B cell (primary cell): ENCODE measurements at regions not wholly inside any gene's neighbourhood (a gene's known extent, or its start where the extent isn't known, plus 50 kb on each side); places are given as distances from the start of the nearest gene placed in this dataset.

Experiments
- ATAC-seq: fragments of 200-7000 bp; cut with Tn5 transposase; one replicate; pipeline ENCODE4 v1.10.0; 2021; ENCODE audit warnings: low read depth, mild to moderate bottlenecking, moderate number of reproducible peaks, moderate library complexity
- CTCF ChIA-PET: fragments of 350-600 bp; sonication (Branson Sonifier 250); formaldehyde crosslinking; loops from one replicate; lab custom pipeline; 2021; ENCODE audit warnings: antibody characterized with exemption, inconsistent platforms; lab: Charles Lee
- POLR2A ChIA-PET: fragments of 350-600 bp; sonication (Branson Sonifier 250); formaldehyde crosslinking; loops from one replicate; lab custom pipeline; 2021; ENCODE audit warnings: antibody characterized with exemption; lab: Charles Lee
- DNase-seq: peaks from one replicate; pipeline ENCODE4 v3.0.0; 2013
- H2AFZ ChIP-seq: 2 replicates; pipeline ENCODE4 v1.6.1; 2012; ENCODE audit warnings: mild to moderate bottlenecking, low read depth, low read length; ENCODE audit not compliant: insufficient read depth, poor library complexity, severe bottlenecking
- H3K27ac ChIP-seq, 2 donors: 1 replicate in 1 of 2; 2 replicates in 1 of 2; pipeline ENCODE4 v1.5.1; 2012 to 2013; ENCODE audit warnings: low read length in 2 of 2, mild to moderate bottlenecking in 2 of 2, moderate library complexity in 1 of 2
- H3K27me3 ChIP-seq, 4 experiments: fragments of 200-600 bp in 1 of 4; sonication (generic) in 1 of 4; replicated peaks in 1 of 4; 1 replicate in 2 of 4; 2 replicates in 2 of 4; pipeline versions ENCODE4 v1.6.1 to v1.7.0; 2013 to 2016; ENCODE audit warnings: low read length in 3 of 4, mild to moderate bottlenecking in 2 of 4, mixed read lengths in 1 of 4, moderate library complexity in 1 of 4; ENCODE audit not compliant: insufficient read depth in 4 of 4, control insufficient read depth in 3 of 4; ENCODE audit errors: control extremely low read depth in 1 of 4
- H3K36me3 ChIP-seq, 2 experiments: replicated peaks in 1 of 2; 1 replicate in 1 of 2; 2 replicates in 1 of 2; pipeline versions ENCODE4 v1.6.1 to v1.7.1; 2013; ENCODE audit warnings: low read length in 1 of 2; ENCODE audit not compliant: insufficient read depth in 2 of 2, control insufficient read depth in 1 of 2; ENCODE audit errors: control extremely low read depth in 1 of 2, extremely low read depth in 1 of 2
- H3K4me1 ChIP-seq, 2 donors: fragments of 200-600 bp in 1 of 2; sonication (generic) in 1 of 2; 1 replicate in 1 of 2; 2 replicates in 1 of 2; pipeline versions ENCODE4 v1.5.1 to v1.6.1; 2013 to 2017; ENCODE audit warnings: low read length in 2 of 2; ENCODE audit not compliant: control insufficient read depth in 2 of 2, insufficient read depth in 2 of 2
- H3K4me2 ChIP-seq: replicated peaks from 2 replicates; pipeline ENCODE3; 2012; ENCODE audit warnings: mild to moderate bottlenecking, low read depth, low read length; ENCODE audit not compliant: poor library complexity, severe bottlenecking
- H3K4me3 ChIP-seq, 5 experiments: fragments of 200-600 bp in 1 of 5; sonication (generic) in 1 of 5; 1 replicate in 3 of 5; 2 replicates in 2 of 5; pipeline versions ENCODE4 v1.5.1 to v1.7.0; 2011 to 2016; ENCODE audit warnings: low read length in 4 of 5, mild to moderate bottlenecking in 4 of 5, low read depth in 2 of 5, control low read depth in 1 of 5, moderate library complexity in 1 of 5; ENCODE audit not compliant: insufficient read depth in 1 of 5; ENCODE audit errors: control extremely low read depth in 1 of 5, extremely low read depth in 1 of 5
- H3K79me2 ChIP-seq: fragments of 200-600 bp; sonication (generic); one replicate; pipeline ENCODE4 v1.6.0; 2016; ENCODE audit warnings: low read length; ENCODE audit not compliant: control insufficient read depth, insufficient read depth
- H3K9ac ChIP-seq: fragments of 200-600 bp; sonication (generic); 2 replicates; pipeline ENCODE4 v1.6.1; 2017; ENCODE audit warnings: mild to moderate bottlenecking, low read length, moderate library complexity
- H3K9me3 ChIP-seq, 3 donors: one replicate each; pipeline versions ENCODE4 v1.6.1 to v1.7.1; 2013; ENCODE audit warnings: low read length in 2 of 3; ENCODE audit not compliant: control insufficient read depth in 2 of 3, insufficient read depth in 1 of 3; ENCODE audit errors: control extremely low read depth in 1 of 3
- H4K20me1 ChIP-seq: 2 replicates; pipeline ENCODE4 v1.6.0; 2012; ENCODE audit warnings: mild to moderate bottlenecking, low read length; ENCODE audit not compliant: insufficient read depth, control insufficient read depth, poor library complexity, severe bottlenecking
- H3K27ac Mint-ChIP-seq: one replicate; pipeline ENCODE4 v1.8.0; 2021; ENCODE audit warnings: mixed read lengths
- H3K27me3 Mint-ChIP-seq: one replicate; pipeline ENCODE4 v1.8.0; 2021; ENCODE audit warnings: mixed read lengths
- H3K4me1 Mint-ChIP-seq: one replicate; pipeline ENCODE4 v1.8.0; 2021; ENCODE audit warnings: mixed read lengths
- H3K4me3 Mint-ChIP-seq: one replicate; pipeline ENCODE4 v1.8.0; 2021; ENCODE audit warnings: mixed read lengths
- H3K9me3 Mint-ChIP-seq: one replicate; pipeline ENCODE4 v1.8.0; 2022; ENCODE audit warnings: mixed read lengths; ENCODE audit not compliant: insufficient read depth
- EZH2 ChIP-seq: IDR thresholded peaks from 2 replicates; pipeline ENCODE4 v1.6.1; 2012; ENCODE audit warnings: borderline replicate concordance, low read depth, mild to moderate bottlenecking, moderate library complexity, low read length; ENCODE audit not compliant: insufficient read depth, poor library complexity, severe bottlenecking
- WGBS: methylation state at CpG from one replicate; pipeline ENCODE4 v1.1.5; 2013; ENCODE audit warnings: missing lambda C conversion rate; ENCODE audit not compliant: insufficient coverage; 5-methylcytosine and 5-hydroxymethylcytosine counted together
- intact Hi-C: fragments of 100-400 bp; cut with micrococcal nuclease; formaldehyde crosslinking; loops from one replicate; pipeline ENCODE4 v1.10.0; 2022
- TF ChIP-seq, protein P1 (sequence below): fragments of 200-600 bp; IDR thresholded peaks from one replicate; pipeline ENCODE4 v1.8.0; 2022; ENCODE audit warnings: antibody characterized with exemption, mild to moderate bottlenecking

DNA sequence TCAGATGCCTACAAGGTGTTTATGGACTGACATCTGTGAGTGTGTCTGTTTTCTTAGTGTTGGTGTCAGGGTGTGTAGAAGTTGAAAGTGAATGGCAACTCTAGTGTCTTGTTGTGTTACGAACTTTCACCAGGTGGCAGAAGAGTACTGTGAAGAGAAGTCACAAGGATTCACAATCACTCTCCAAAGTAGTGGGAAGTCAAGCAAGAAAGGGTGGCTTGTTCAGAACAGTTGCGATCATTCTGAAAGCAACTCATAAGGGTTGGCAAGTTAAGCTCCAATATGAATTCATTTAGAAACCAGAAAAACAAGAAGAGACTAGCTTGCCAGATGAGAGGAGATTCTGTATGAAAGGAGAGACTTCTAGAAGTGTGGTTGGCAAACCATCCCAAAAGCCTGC lies 86.1 kb downstream of the FASLG start:
- Histone ChIP-seq H3K4me3 (no peak overlapping the region), H3K27me3 (peaks cover 0 to 8% (median 0%) of the 10 kb centered on the region in 4 experiments), H2AFZ (no peak overlapping the region), H3K9ac (no peak overlapping the region), H3K79me2 (no peaks in the 10 kb centered on the region), H3K36me3 (no peaks in the 10 kb centered on the region), H4K20me1 (no peaks in the 10 kb centered on the region), H3K27ac (no peak overlapping the region), H3K4me1 (peaks cover 26 to 27% of the 10 kb centered on the region in 2 donors), H3K9me3 (peaks cover 0 to 3% (median 0%) of the 10 kb centered on the region in 3 donors), H3K4me2 (peak overlapping the region; percentile 42)
- ATAC-seq: peak; percentile 68
- WGBS: no CpG with 5 or more reads among the region's 2 CpGs
- no peaks in the 10 kb centered on the region for H3K9me3 Mint-ChIP-seq
- peak overlapping the region; percentile 13 for H3K27ac Mint-ChIP-seq
- peaks cover 32% of the 10 kb centered on the region for H3K4me1 Mint-ChIP-seq
- TF ChIP-seq EZH2: no peak
- TF ChIP-seq, protein P1, sequence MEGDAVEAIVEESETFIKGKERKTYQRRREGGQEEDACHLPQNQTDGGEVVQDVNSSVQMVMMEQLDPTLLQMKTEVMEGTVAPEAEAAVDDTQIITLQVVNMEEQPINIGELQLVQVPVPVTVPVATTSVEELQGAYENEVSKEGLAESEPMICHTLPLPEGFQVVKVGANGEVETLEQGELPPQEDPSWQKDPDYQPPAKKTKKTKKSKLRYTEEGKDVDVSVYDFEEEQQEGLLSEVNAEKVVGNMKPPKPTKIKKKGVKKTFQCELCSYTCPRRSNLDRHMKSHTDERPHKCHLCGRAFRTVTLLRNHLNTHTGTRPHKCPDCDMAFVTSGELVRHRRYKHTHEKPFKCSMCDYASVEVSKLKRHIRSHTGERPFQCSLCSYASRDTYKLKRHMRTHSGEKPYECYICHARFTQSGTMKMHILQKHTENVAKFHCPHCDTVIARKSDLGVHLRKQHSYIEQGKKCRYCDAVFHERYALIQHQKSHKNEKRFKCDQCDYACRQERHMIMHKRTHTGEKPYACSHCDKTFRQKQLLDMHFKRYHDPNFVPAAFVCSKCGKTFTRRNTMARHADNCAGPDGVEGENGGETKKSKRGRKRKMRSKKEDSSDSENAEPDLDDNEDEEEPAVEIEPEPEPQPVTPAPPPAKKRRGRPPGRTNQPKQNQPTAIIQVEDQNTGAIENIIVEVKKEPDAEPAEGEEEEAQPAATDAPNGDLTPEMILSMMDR: peak; percentile 83
- intact Hi-C loops: loop anchor here (1.0 to 10.0 kb wide), 8 partner anchors 74 to 1190 kb away; partner anchors contain the start of gene PRDX6
- DNase-seq: peak; percentile 82
- POLR2A ChIA-PET: interaction anchor here (1.2 to 2.8 kb wide), 4 partner anchors 34 to 460 kb away, joined by 3 to 25 read pairs (median 12); no protein-coding TSS in a partner anchor
- peak overlapping the region; percentile 61 for H3K4me3 Mint-ChIP-seq
- peaks cover 5% of the 10 kb centered on the region for H3K27me3 Mint-ChIP-seq
- CTCF ChIA-PET: interaction anchor here (0.6 to 9.0 kb wide), 60 partner anchors 10 to 1981 kb away, joined by 3 to 472 read pairs (median 4); partner anchors contain the start of genes CENPL, DARS2, PRDX6 and TNFSF4
